ENCODE measurements at regions not wholly inside any gene's neighbourhood (a gene's known extent, or its start where the extent isn't known, plus 50 kb on each side); places are given as distances from the start of the nearest gene placed in this dataset.

DNA sequence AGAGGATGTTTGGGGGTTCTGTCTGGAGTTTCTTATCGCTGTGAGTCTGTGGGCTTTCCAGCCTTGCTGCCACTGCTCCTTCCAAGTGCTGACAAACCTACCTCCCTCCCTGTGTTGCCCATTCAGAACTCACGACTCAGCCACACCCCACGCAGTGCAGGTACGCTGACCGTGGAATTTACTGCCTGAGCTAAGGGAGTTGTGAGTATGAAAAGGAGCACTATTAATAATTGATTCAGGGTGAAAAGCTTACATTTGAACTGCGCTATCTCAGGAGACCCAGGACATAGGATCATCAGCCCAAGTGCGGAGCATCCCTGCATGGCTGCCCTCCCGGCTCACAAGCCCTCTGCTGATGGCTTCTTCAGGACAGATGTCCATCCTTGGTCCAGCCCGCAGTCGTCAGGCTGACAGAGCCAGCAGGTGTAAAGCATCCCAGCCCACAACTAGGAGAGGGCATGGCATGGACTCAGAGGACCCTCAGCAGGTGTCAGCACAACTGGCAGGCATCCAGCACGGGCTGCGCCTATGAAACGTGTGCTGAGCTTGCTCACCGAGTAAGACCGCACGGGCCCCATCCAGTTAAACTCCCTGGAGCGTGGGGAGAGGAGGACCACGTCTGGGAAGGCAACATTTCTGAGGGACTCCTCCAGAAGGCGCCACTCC, 244.0 kb downstream of the COL4A1 start:
- ATAC-seq: no peak
- no peak overlapping the region for H3K27ac ChIP-seq

DNA sequence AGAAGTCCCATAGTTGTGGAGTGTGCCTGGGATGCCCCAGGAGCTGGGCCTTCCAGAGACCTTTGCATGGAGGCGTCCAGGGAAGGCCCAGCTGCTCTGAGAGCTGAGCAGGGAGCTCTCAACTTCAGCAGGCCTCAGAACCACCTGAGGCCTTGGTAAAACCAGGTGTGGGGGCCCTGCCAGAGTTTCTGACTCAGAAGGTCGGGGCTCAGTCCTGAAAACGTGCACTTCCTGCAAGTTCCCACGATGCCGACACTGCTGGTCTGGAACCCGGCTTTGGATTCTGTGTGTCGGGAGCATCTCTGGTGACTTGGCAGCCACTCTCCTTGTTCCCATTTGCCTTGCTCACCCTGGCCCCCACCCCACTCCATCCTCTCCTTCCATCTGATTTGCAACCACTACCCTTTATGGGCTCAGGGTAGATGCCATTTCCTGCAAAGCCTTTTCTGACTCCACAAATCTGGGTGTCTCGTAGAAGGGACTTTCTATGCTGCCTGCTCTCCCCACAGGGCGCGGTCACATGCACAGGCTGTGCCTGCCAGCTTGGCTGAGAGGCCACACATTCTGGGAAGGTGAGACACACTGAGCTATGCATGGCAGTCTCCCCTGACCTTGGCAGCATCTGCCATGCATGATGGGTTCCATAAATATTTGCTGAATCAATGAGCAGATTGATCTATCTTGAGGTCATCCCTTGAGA, 244.7 kb downstream of the COL4A1 start:
- 73% methylated on average over 6 of the region's 10 CpGs for WGBS (ENCODE audit: missing lambda C conversion rate)
- POLR2A ChIA-PET: no interaction called here

More for the DNA sequence above, 244.0 kb downstream of the COL4A1 start:
- 84% methylated on average over 11 of the region's 19 CpGs for whole genome bisulfite sequencing (ENCODE audit: missing lambda C conversion rate)
- CTCF ChIA-PET: no interaction called here
- TF ChIP-seq EHMT2 (IDR thresholded peaks at IDR 0.05; ENCODE audit: low read depth) (no peak), GATA3 (IDR thresholded peaks at IDR 0.05; ENCODE audit: borderline replicate concordance) (no peak), CBX8 (IDR thresholded peaks at IDR 0.05) (no peak)
- no peak for DNase-seq (ENCODE audit: low read depth in 1 of 2, low spot score in 1 of 2)
- no peak overlapping the region for H3K4me2 ChIP-seq
- H3K9me3 ChIP-seq: no peaks in the 10 kb centered on the region
- H3K4me1 ChIP-seq: no peaks in the 10 kb centered on the region
- FAIRE-seq: no peak
- POLR2A ChIA-PET: no interaction called here
- no peak overlapping the region for H3K4me3 ChIP-seq

DNA sequence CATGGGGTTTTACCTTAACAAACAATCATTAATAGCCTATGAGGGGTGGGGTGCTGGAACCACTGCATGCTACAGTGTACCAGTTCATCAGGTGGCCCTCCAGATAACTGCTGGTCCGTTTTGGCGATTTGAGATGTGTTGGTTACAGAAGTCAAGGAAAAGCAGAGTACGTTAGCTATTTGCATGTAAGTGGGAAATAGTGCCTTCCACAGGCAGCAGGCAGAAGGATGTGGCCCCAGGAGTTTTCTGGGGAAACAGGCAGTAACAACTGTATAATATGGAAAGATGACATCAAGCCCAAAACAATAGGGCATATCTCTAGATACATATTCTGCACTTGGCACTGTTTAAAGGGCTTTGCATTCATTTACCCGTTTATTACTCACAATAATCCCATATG, 245.7 kb downstream of the COL4A1 start:
- Histone ChIP-seq H3K27ac (no peak overlapping the region), H3K4me1 (no peaks in the 10 kb centered on the region), H3K9me3 (no peaks in the 10 kb centered on the region), H3K4me3 (no peak overlapping the region), H3K4me2 (no peak overlapping the region)
- ChIA-PET POLR2A (no interaction called here), CTCF (no interaction called here)
- ATAC-seq (no peak), FAIRE-seq (no peak), DNase-seq (ENCODE audit: low read depth in 1 of 2, low spot score in 1 of 2) (no peak)
- TF ChIP-seq, protein P1, sequence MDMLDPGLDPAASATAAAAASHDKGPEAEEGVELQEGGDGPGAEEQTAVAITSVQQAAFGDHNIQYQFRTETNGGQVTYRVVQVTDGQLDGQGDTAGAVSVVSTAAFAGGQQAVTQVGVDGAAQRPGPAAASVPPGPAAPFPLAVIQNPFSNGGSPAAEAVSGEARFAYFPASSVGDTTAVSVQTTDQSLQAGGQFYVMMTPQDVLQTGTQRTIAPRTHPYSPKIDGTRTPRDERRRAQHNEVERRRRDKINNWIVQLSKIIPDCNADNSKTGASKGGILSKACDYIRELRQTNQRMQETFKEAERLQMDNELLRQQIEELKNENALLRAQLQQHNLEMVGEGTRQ (IDR thresholded peaks at IDR 0.05): no peak
- no peak for TF ChIP-seq KDM1A (IDR thresholded peaks at IDR 0.05; ENCODE audit: low read depth)
- no peak for TF ChIP-seq PHF8 (IDR thresholded peaks at IDR 0.05; ENCODE audit: borderline replicate concordance, low read depth)
- no peak for TF ChIP-seq POLR2AphosphoS2 (conservative IDR thresholded peaks at IDR 0.05; ENCODE audit: low read length)
- no peak for TF ChIP-seq RCOR1 (IDR thresholded peaks at IDR 0.05; ENCODE audit: low read depth, low read length)
- TF ChIP-seq CEBPB (IDR thresholded peaks at IDR 0.05): no peak
- no peak for TF ChIP-seq NFE2L2 (conservative IDR thresholded peaks at IDR 0.05; ENCODE audit: low read length)
- no peak for TF ChIP-seq ESRRA (IDR thresholded peaks at IDR 0.05; ENCODE audit: borderline replicate concordance, low read length)
- TF ChIP-seq, protein P2, sequence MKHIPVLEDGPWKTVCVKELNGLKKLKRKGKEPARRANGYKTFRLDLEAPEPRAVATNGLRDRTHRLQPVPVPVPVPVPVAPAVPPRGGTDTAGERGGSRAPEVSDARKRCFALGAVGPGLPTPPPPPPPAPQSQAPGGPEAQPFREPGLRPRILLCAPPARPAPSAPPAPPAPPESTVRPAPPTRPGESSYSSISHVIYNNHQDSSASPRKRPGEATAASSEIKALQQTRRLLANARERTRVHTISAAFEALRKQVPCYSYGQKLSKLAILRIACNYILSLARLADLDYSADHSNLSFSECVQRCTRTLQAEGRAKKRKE (CRISPR knock-in tag; IDR thresholded peaks at IDR 0.05; ENCODE audit: low read depth): no peak
- TF ChIP-seq, protein P3, sequence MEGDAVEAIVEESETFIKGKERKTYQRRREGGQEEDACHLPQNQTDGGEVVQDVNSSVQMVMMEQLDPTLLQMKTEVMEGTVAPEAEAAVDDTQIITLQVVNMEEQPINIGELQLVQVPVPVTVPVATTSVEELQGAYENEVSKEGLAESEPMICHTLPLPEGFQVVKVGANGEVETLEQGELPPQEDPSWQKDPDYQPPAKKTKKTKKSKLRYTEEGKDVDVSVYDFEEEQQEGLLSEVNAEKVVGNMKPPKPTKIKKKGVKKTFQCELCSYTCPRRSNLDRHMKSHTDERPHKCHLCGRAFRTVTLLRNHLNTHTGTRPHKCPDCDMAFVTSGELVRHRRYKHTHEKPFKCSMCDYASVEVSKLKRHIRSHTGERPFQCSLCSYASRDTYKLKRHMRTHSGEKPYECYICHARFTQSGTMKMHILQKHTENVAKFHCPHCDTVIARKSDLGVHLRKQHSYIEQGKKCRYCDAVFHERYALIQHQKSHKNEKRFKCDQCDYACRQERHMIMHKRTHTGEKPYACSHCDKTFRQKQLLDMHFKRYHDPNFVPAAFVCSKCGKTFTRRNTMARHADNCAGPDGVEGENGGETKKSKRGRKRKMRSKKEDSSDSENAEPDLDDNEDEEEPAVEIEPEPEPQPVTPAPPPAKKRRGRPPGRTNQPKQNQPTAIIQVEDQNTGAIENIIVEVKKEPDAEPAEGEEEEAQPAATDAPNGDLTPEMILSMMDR (IDR thresholded peaks at IDR 0.05): no peak
- no peak for TF ChIP-seq SREBF2 (IDR thresholded peaks at IDR 0.05)
- TF ChIP-seq, protein P4, sequence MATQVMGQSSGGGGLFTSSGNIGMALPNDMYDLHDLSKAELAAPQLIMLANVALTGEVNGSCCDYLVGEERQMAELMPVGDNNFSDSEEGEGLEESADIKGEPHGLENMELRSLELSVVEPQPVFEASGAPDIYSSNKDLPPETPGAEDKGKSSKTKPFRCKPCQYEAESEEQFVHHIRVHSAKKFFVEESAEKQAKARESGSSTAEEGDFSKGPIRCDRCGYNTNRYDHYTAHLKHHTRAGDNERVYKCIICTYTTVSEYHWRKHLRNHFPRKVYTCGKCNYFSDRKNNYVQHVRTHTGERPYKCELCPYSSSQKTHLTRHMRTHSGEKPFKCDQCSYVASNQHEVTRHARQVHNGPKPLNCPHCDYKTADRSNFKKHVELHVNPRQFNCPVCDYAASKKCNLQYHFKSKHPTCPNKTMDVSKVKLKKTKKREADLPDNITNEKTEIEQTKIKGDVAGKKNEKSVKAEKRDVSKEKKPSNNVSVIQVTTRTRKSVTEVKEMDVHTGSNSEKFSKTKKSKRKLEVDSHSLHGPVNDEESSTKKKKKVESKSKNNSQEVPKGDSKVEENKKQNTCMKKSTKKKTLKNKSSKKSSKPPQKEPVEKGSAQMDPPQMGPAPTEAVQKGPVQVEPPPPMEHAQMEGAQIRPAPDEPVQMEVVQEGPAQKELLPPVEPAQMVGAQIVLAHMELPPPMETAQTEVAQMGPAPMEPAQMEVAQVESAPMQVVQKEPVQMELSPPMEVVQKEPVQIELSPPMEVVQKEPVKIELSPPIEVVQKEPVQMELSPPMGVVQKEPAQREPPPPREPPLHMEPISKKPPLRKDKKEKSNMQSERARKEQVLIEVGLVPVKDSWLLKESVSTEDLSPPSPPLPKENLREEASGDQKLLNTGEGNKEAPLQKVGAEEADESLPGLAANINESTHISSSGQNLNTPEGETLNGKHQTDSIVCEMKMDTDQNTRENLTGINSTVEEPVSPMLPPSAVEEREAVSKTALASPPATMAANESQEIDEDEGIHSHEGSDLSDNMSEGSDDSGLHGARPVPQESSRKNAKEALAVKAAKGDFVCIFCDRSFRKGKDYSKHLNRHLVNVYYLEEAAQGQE (IDR thresholded peaks at IDR 0.05): no peak
- no peak for TF ChIP-seq HOXB13 (CRISPR knock-in tag; IDR thresholded peaks at IDR 0.05; ENCODE audit: low read depth)
- no peak for TF ChIP-seq CHD4 (IDR thresholded peaks at IDR 0.05; ENCODE audit: borderline replicate concordance)
- no peak for TF ChIP-seq ZSCAN20 (CRISPR knock-in tag; IDR thresholded peaks at IDR 0.05)
- TF ChIP-seq POLR2A (IDR thresholded peaks at IDR 0.05; ENCODE audit: low read length): no peak
- TF ChIP-seq, protein P5, sequence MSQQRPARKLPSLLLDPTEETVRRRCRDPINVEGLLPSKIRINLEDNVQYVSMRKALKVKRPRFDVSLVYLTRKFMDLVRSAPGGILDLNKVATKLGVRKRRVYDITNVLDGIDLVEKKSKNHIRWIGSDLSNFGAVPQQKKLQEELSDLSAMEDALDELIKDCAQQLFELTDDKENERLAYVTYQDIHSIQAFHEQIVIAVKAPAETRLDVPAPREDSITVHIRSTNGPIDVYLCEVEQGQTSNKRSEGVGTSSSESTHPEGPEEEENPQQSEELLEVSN (IDR thresholded peaks at IDR 0.05; ENCODE audit: borderline replicate concordance, low read depth): no peak
- no peak for TF ChIP-seq SMC3 (IDR thresholded peaks at IDR 0.05)
- 95% methylated on average over 4 of the region's 4 CpGs for WGBS (ENCODE audit: missing lambda C conversion rate)

More for the DNA sequence above, 244.7 kb downstream of the COL4A1 start:
- no peak for DNase-seq (ENCODE audit: low read depth in 1 of 2, low spot score in 1 of 2)
- ATAC-seq: no peak
- Histone ChIP-seq H3K27ac (no peak overlapping the region), H3K4me2 (no peak overlapping the region), H3K4me3 (no peak overlapping the region), H3K9me3 (no peaks in the 10 kb centered on the region), H3K4me1 (no peaks in the 10 kb centered on the region)
- no peak for TF ChIP-seq FOSB (CRISPR knock-in tag; IDR thresholded peaks at IDR 0.05)
- no peak for TF ChIP-seq ZSCAN20 (CRISPR knock-in tag; IDR thresholded peaks at IDR 0.05)
- TF ChIP-seq, protein P1 (IDR thresholded peaks at IDR 0.05): no peak
- TF ChIP-seq, protein P2 (CRISPR knock-in tag; IDR thresholded peaks at IDR 0.05; ENCODE audit: low read depth): no peak
- CTCF ChIA-PET: no interaction called here
- FAIRE-seq: no peak

Data from A549 (cell line).